B cell (primary cell): ENCODE measurements at regions not wholly inside any gene's neighbourhood (a gene's known extent, or its start where the extent isn't known, plus 50 kb on each side); places are given as distances from the start of the nearest gene placed in this dataset.
"Not testable (repeated sequence)": the region's sequence is repeated elsewhere in the genome, so short reads cannot be mapped to it uniquely, and the experiment has no call there.

Experiments
- ATAC-seq: fragments of 200-7000 bp; cut with Tn5 transposase; one replicate; pipeline ENCODE4 v1.10.0; 2021; ENCODE audit warnings: low read depth, mild to moderate bottlenecking, moderate number of reproducible peaks, moderate library complexity
- CTCF ChIA-PET: fragments of 350-600 bp; sonication (Branson Sonifier 250); formaldehyde crosslinking; loops from one replicate; lab custom pipeline; 2021; ENCODE audit warnings: antibody characterized with exemption, inconsistent platforms; lab: Charles Lee
- POLR2A ChIA-PET: fragments of 350-600 bp; sonication (Branson Sonifier 250); formaldehyde crosslinking; loops from one replicate; lab custom pipeline; 2021; ENCODE audit warnings: antibody characterized with exemption; lab: Charles Lee
- DNase-seq: peaks from one replicate; pipeline ENCODE4 v3.0.0; 2013
- H2AFZ ChIP-seq: 2 replicates; pipeline ENCODE4 v1.6.1; 2012; ENCODE audit warnings: mild to moderate bottlenecking, low read depth, low read length; ENCODE audit not compliant: insufficient read depth, poor library complexity, severe bottlenecking
- H3K27ac ChIP-seq, 2 donors: 1 replicate in 1 of 2; 2 replicates in 1 of 2; pipeline ENCODE4 v1.5.1; 2012 to 2013; ENCODE audit warnings: low read length in 2 of 2, mild to moderate bottlenecking in 2 of 2, moderate library complexity in 1 of 2
- H3K27me3 ChIP-seq, 4 experiments: fragments of 200-600 bp in 1 of 4; sonication (generic) in 1 of 4; replicated peaks in 1 of 4; 1 replicate in 2 of 4; 2 replicates in 2 of 4; pipeline versions ENCODE4 v1.6.1 to v1.7.0; 2013 to 2016; ENCODE audit warnings: low read length in 3 of 4, mild to moderate bottlenecking in 2 of 4, mixed read lengths in 1 of 4, moderate library complexity in 1 of 4; ENCODE audit not compliant: insufficient read depth in 4 of 4, control insufficient read depth in 3 of 4; ENCODE audit errors: control extremely low read depth in 1 of 4
- H3K36me3 ChIP-seq, 2 experiments: replicated peaks in 1 of 2; 1 replicate in 1 of 2; 2 replicates in 1 of 2; pipeline versions ENCODE4 v1.6.1 to v1.7.1; 2013; ENCODE audit warnings: low read length in 1 of 2; ENCODE audit not compliant: insufficient read depth in 2 of 2, control insufficient read depth in 1 of 2; ENCODE audit errors: control extremely low read depth in 1 of 2, extremely low read depth in 1 of 2
- H3K4me1 ChIP-seq, 2 donors: fragments of 200-600 bp in 1 of 2; sonication (generic) in 1 of 2; 1 replicate in 1 of 2; 2 replicates in 1 of 2; pipeline versions ENCODE4 v1.5.1 to v1.6.1; 2013 to 2017; ENCODE audit warnings: low read length in 2 of 2; ENCODE audit not compliant: control insufficient read depth in 2 of 2, insufficient read depth in 2 of 2
- H3K4me2 ChIP-seq: replicated peaks from 2 replicates; pipeline ENCODE3; 2012; ENCODE audit warnings: mild to moderate bottlenecking, low read depth, low read length; ENCODE audit not compliant: poor library complexity, severe bottlenecking
- H3K4me3 ChIP-seq, 5 experiments: fragments of 200-600 bp in 1 of 5; sonication (generic) in 1 of 5; 1 replicate in 3 of 5; 2 replicates in 2 of 5; pipeline versions ENCODE4 v1.5.1 to v1.7.0; 2011 to 2016; ENCODE audit warnings: low read length in 4 of 5, mild to moderate bottlenecking in 4 of 5, low read depth in 2 of 5, control low read depth in 1 of 5, moderate library complexity in 1 of 5; ENCODE audit not compliant: insufficient read depth in 1 of 5; ENCODE audit errors: control extremely low read depth in 1 of 5, extremely low read depth in 1 of 5
- H3K79me2 ChIP-seq: fragments of 200-600 bp; sonication (generic); one replicate; pipeline ENCODE4 v1.6.0; 2016; ENCODE audit warnings: low read length; ENCODE audit not compliant: control insufficient read depth, insufficient read depth
- H3K9ac ChIP-seq: fragments of 200-600 bp; sonication (generic); 2 replicates; pipeline ENCODE4 v1.6.1; 2017; ENCODE audit warnings: mild to moderate bottlenecking, low read length, moderate library complexity
- H3K9me3 ChIP-seq, 3 donors: one replicate each; pipeline versions ENCODE4 v1.6.1 to v1.7.1; 2013; ENCODE audit warnings: low read length in 2 of 3; ENCODE audit not compliant: control insufficient read depth in 2 of 3, insufficient read depth in 1 of 3; ENCODE audit errors: control extremely low read depth in 1 of 3
- H4K20me1 ChIP-seq: 2 replicates; pipeline ENCODE4 v1.6.0; 2012; ENCODE audit warnings: mild to moderate bottlenecking, low read length; ENCODE audit not compliant: insufficient read depth, control insufficient read depth, poor library complexity, severe bottlenecking
- H3K27ac Mint-ChIP-seq: one replicate; pipeline ENCODE4 v1.8.0; 2021; ENCODE audit warnings: mixed read lengths
- H3K27me3 Mint-ChIP-seq: one replicate; pipeline ENCODE4 v1.8.0; 2021; ENCODE audit warnings: mixed read lengths
- H3K4me1 Mint-ChIP-seq: one replicate; pipeline ENCODE4 v1.8.0; 2021; ENCODE audit warnings: mixed read lengths
- H3K4me3 Mint-ChIP-seq: one replicate; pipeline ENCODE4 v1.8.0; 2021; ENCODE audit warnings: mixed read lengths
- H3K9me3 Mint-ChIP-seq: one replicate; pipeline ENCODE4 v1.8.0; 2022; ENCODE audit warnings: mixed read lengths; ENCODE audit not compliant: insufficient read depth
- EZH2 ChIP-seq: IDR thresholded peaks from 2 replicates; pipeline ENCODE4 v1.6.1; 2012; ENCODE audit warnings: borderline replicate concordance, low read depth, mild to moderate bottlenecking, moderate library complexity, low read length; ENCODE audit not compliant: insufficient read depth, poor library complexity, severe bottlenecking
- WGBS: methylation state at CpG from one replicate; pipeline ENCODE4 v1.1.5; 2013; ENCODE audit warnings: missing lambda C conversion rate; ENCODE audit not compliant: insufficient coverage; 5-methylcytosine and 5-hydroxymethylcytosine counted together
- intact Hi-C: fragments of 100-400 bp; cut with micrococcal nuclease; formaldehyde crosslinking; loops from one replicate; pipeline ENCODE4 v1.10.0; 2022
- TF ChIP-seq, protein P1 (sequence below): fragments of 200-600 bp; IDR thresholded peaks from one replicate; pipeline ENCODE4 v1.8.0; 2022; ENCODE audit warnings: antibody characterized with exemption, mild to moderate bottlenecking

DNA sequence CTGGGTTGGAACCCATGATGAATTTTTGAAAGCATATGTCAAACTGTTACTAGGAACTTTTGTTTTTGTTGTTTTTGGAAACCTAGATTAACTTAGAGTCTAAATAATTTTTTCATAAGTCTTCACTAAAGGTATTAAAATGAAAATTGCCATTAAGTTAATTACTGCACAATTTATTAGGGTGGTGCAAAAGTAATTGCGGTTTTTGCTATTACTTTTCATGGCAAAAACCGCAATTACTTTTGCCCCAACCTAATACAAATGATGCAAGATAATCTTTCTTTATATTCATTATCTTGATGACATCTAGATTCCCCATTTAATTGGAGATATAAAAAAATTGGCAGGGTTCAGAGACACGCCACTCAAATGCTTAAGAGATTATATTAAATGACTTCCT lies 145.0 kb upstream of the PKP2 start:
- no peaks in the 10 kb centered on the region for H4K20me1 ChIP-seq
- no peaks in the 10 kb centered on the region for H3K9me3 ChIP-seq
- no peak overlapping the region for H3K9ac ChIP-seq
- H3K9me3 Mint-ChIP-seq: peaks cover 5% of the 10 kb centered on the region
- no peaks in the 10 kb centered on the region for H3K4me1 Mint-ChIP-seq
- no peak overlapping the region for H3K27ac Mint-ChIP-seq
- ATAC-seq: no peak
- H3K36me3 ChIP-seq: no peaks in the 10 kb centered on the region
- ChIA-PET POLR2A (no interaction called here), CTCF (no interaction called here)
- no peaks in the 10 kb centered on the region for H3K79me2 ChIP-seq
- H3K4me2 ChIP-seq: no peak overlapping the region
- no peak for DNase-seq
- TF ChIP-seq, protein P1, sequence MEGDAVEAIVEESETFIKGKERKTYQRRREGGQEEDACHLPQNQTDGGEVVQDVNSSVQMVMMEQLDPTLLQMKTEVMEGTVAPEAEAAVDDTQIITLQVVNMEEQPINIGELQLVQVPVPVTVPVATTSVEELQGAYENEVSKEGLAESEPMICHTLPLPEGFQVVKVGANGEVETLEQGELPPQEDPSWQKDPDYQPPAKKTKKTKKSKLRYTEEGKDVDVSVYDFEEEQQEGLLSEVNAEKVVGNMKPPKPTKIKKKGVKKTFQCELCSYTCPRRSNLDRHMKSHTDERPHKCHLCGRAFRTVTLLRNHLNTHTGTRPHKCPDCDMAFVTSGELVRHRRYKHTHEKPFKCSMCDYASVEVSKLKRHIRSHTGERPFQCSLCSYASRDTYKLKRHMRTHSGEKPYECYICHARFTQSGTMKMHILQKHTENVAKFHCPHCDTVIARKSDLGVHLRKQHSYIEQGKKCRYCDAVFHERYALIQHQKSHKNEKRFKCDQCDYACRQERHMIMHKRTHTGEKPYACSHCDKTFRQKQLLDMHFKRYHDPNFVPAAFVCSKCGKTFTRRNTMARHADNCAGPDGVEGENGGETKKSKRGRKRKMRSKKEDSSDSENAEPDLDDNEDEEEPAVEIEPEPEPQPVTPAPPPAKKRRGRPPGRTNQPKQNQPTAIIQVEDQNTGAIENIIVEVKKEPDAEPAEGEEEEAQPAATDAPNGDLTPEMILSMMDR: no peak
- no peak for TF ChIP-seq EZH2
- H3K27ac ChIP-seq: no peak overlapping the region
- no CpG with 5 or more reads among the region's 3 CpGs for WGBS
- no peak overlapping the region for H2AFZ ChIP-seq
- intact Hi-C loops: loop anchor here (10.0 kb wide), 1 partner anchor 587 kb away; no protein-coding TSS in a partner anchor
- H3K4me3 ChIP-seq: no peak overlapping the region
- no peaks in the 10 kb centered on the region for H3K4me1 ChIP-seq
- H3K27me3 Mint-ChIP-seq: no peaks in the 10 kb centered on the region
- no peak overlapping the region for H3K4me3 Mint-ChIP-seq
- no peaks in the 10 kb centered on the region for H3K27me3 ChIP-seq

DNA sequence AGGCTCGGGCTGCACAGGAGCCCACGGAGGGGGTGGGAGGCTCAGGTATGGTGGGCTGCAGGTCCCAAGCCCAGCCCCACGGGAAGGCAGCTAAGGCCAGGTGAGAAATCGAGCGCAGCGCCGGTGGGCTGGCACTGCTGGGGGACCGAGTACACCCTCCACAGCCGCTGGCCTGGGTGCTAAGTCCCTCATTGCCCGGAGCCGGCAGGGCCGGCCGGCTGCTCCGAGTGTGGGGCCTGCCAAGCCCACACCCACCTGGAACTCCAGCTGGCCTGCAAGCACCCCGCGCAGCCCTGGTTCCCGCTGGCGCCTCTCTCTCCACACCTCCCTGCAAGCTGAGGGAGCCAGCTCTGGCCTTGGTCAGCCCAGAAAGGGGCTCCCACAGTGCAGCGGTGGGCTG lies 137.4 kb upstream of the PKP2 start:
- H3K4me1 ChIP-seq, H3K4me3 ChIP-seq, H2AFZ ChIP-seq, CTCF ChIA-PET, DNase-seq, H3K36me3 ChIP-seq, H3K27me3 ChIP-seq, H3K9ac ChIP-seq, H4K20me1 ChIP-seq, intact Hi-C loops, POLR2A ChIA-PET, H3K27ac Mint-ChIP-seq, H3K9me3 Mint-ChIP-seq, H3K4me2 ChIP-seq, H3K27me3 Mint-ChIP-seq, H3K79me2 ChIP-seq, ATAC-seq, H3K4me1 Mint-ChIP-seq, H3K4me3 Mint-ChIP-seq, H3K27ac ChIP-seq: not testable (repeated sequence)
- 95% methylated on average over 19 of the region's 19 CpGs for WGBS
- H3K9me3 ChIP-seq: peaks cover 0 to 13% (median 0%) of the 10 kb centered on the region in 3 donors
